SK-N-SH (cell line): ENCODE measurements at regions not wholly inside any gene's neighbourhood (a gene's known extent, or its start where the extent isn't known, plus 50 kb on each side); places are given as distances from the start of the nearest gene placed in this dataset.

Source experiments
- IRF3 ChIP-seq: fragments of 150-350 bp; IDR thresholded peaks from 2 replicates; pipeline ENCODE4 v1.6.1; 2016; ENCODE audit warnings: mild to moderate bottlenecking, low read depth, low read length
- NFIC ChIP-seq: IDR thresholded peaks from 2 replicates; pipeline ENCODE4 v1.4.0; 2012; ENCODE audit warnings: borderline replicate concordance
- POLR2AphosphoS5 ChIP-seq: IDR thresholded peaks from 2 replicates; pipeline ENCODE4 v1.6.1; 2012; ENCODE audit warnings: low read depth, low read length
- REST ChIP-seq: IDR thresholded peaks from 2 replicates; pipeline ENCODE4 v1.6.1; 2012; ENCODE audit warnings: mild to moderate bottlenecking, low read depth, low read length, moderate library complexity
- RXRA ChIP-seq: IDR thresholded peaks from 2 replicates; pipeline ENCODE4 v1.4.0; 2012; ENCODE audit warnings: low read depth, mild to moderate bottlenecking, borderline replicate concordance
- TF ChIP-seq, protein P1 (sequence below): fragments of 200-600 bp; sonication (generic); IDR thresholded peaks from 2 replicates; pipeline ENCODE4 v1.6.1; 2017; ENCODE audit warnings: antibody characterized with exemption, mild to moderate bottlenecking, moderate library complexity

- TF ChIP-seq IRF3 (no peak), REST (no peak), POLR2AphosphoS5 (no peak), RXRA (no peak), NFIC (no peak)
- TF ChIP-seq, protein P1, sequence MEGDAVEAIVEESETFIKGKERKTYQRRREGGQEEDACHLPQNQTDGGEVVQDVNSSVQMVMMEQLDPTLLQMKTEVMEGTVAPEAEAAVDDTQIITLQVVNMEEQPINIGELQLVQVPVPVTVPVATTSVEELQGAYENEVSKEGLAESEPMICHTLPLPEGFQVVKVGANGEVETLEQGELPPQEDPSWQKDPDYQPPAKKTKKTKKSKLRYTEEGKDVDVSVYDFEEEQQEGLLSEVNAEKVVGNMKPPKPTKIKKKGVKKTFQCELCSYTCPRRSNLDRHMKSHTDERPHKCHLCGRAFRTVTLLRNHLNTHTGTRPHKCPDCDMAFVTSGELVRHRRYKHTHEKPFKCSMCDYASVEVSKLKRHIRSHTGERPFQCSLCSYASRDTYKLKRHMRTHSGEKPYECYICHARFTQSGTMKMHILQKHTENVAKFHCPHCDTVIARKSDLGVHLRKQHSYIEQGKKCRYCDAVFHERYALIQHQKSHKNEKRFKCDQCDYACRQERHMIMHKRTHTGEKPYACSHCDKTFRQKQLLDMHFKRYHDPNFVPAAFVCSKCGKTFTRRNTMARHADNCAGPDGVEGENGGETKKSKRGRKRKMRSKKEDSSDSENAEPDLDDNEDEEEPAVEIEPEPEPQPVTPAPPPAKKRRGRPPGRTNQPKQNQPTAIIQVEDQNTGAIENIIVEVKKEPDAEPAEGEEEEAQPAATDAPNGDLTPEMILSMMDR = no peak
Measured at GRCh38 chr2:83725735-83726134, 733.3 kb downstream of the SUCLG1 start.
